ENCODE measurements at regions not wholly inside any gene's neighbourhood (a gene's known extent, or its start where the extent isn't known, plus 50 kb on each side); places are given as distances from the start of the nearest gene placed in this dataset.

- 82 to 100% methylated on average over 5 to 8 of the region's 8 CpGs for WGBS, 2 experiments (ENCODE audit: insufficient coverage in 1 of 2, insufficient read length in 1 of 2)
- H3K9ac ChIP-seq (ENCODE audit: extremely low read depth, low read length, poor library complexity, severe bottlenecking): no peak overlapping the region
- H3K27me3 ChIP-seq (ENCODE audit: control insufficient read depth, insufficient read depth, low read length, poor library complexity, severe bottlenecking): no peaks in the 10 kb centered on the region
- no peak for DNase-seq
- H3K4me1 ChIP-seq (ENCODE audit: control insufficient read depth, insufficient read depth, low read length): peaks cover 7% of the 10 kb centered on the region
- H3K27ac Mint-ChIP-seq: peak overlapping the region; percentile 62
- H3K36me3 Mint-ChIP-seq (ENCODE audit: low read depth): no peaks in the 10 kb centered on the region
- no peak overlapping the region for H3K27ac ChIP-seq (ENCODE audit: low read depth, low read length)
- peaks cover 8% of the 10 kb centered on the region for H3K4me1 Mint-ChIP-seq
- no peaks in the 10 kb centered on the region for H3K27me3 Mint-ChIP-seq (ENCODE audit: insufficient read depth)
- H3K4me3 ChIP-seq (ENCODE audit: low read length): no peak overlapping the region
- no peaks in the 10 kb centered on the region for H3K9me3 Mint-ChIP-seq
- no peak for TF ChIP-seq CTCF (conservative IDR thresholded peaks at IDR 0.05)
- H3K9me3 ChIP-seq (ENCODE audit: control insufficient read depth, low read length): no peaks in the 10 kb centered on the region
- no peak overlapping the region for H3K4me3 Mint-ChIP-seq
- H3K36me3 ChIP-seq (ENCODE audit: control insufficient read depth, insufficient read depth, low read length): no peaks in the 10 kb centered on the region
Measured at GRCh38 chr5:57693488-57694305, 211.1 kb upstream of the ACTBL2 start.

- Mint-ChIP-seq H3K4me1 (peaks cover 7% of the 10 kb centered on the region), H3K27ac (peak overlapping the region; percentile 62), H3K36me3 (ENCODE audit: low read depth) (no peaks in the 10 kb centered on the region), H3K9me3 (no peaks in the 10 kb centered on the region), H3K4me3 (no peak overlapping the region), H3K27me3 (ENCODE audit: insufficient read depth) (no peaks in the 10 kb centered on the region)
- Histone ChIP-seq H3K4me3 (ENCODE audit: low read length) (no peak overlapping the region), H3K4me1 (ENCODE audit: control insufficient read depth, insufficient read depth, low read length) (peaks cover 7% of the 10 kb centered on the region), H3K27ac (ENCODE audit: low read depth, low read length) (peak overlapping the region; percentile 48), H3K27me3 (ENCODE audit: control insufficient read depth, insufficient read depth, low read length, poor library complexity, severe bottlenecking) (no peaks in the 10 kb centered on the region), H3K36me3 (ENCODE audit: control insufficient read depth, insufficient read depth, low read length) (no peaks in the 10 kb centered on the region), H3K9ac (ENCODE audit: extremely low read depth, low read length, poor library complexity, severe bottlenecking) (no peak overlapping the region), H3K9me3 (ENCODE audit: control insufficient read depth, low read length) (no peaks in the 10 kb centered on the region)
- peak; percentile 87 for DNase-seq
- WGBS, 2 experiments (ENCODE audit: insufficient coverage in 1 of 2, insufficient read length in 1 of 2): 67 to 88% methylated on average over 1 to 6 of the region's 6 CpGs
- no peak for TF ChIP-seq CTCF (conservative IDR thresholded peaks at IDR 0.05)
Measured at GRCh38 chr5:57692582-57693487, 210.2 kb upstream of the ACTBL2 start.

GRCh38 chr5:57690724-57691123 is 208.1 kb upstream of the ACTBL2 start:
- peaks cover 7% of the 10 kb centered on the region for H3K4me1 Mint-ChIP-seq
- DNase-seq: no peak
- no peak overlapping the region for H3K4me3 Mint-ChIP-seq
- no peak for TF ChIP-seq CTCF (conservative IDR thresholded peaks at IDR 0.05)
- H3K27ac Mint-ChIP-seq: no peak overlapping the region
- WGBS, 2 experiments (ENCODE audit: insufficient coverage in 1 of 2, insufficient read length in 1 of 2): 90 to 100% methylated on average over 1 to 2 of the region's 2 CpGs
- Histone ChIP-seq H3K4me1 (ENCODE audit: control insufficient read depth, insufficient read depth, low read length) (peaks cover 7% of the 10 kb centered on the region), H3K36me3 (ENCODE audit: control insufficient read depth, insufficient read depth, low read length) (no peaks in the 10 kb centered on the region), H3K9ac (ENCODE audit: extremely low read depth, low read length, poor library complexity, severe bottlenecking) (no peak overlapping the region), H3K27me3 (ENCODE audit: control insufficient read depth, insufficient read depth, low read length, poor library complexity, severe bottlenecking) (no peaks in the 10 kb centered on the region), H3K27ac (ENCODE audit: low read depth, low read length) (no peak overlapping the region), H3K9me3 (ENCODE audit: control insufficient read depth, low read length) (no peaks in the 10 kb centered on the region), H3K4me3 (ENCODE audit: low read length) (no peak overlapping the region)
- no peaks in the 10 kb centered on the region for H3K27me3 Mint-ChIP-seq (ENCODE audit: insufficient read depth)
- H3K36me3 Mint-ChIP-seq (ENCODE audit: low read depth): no peaks in the 10 kb centered on the region
- H3K9me3 Mint-ChIP-seq: no peaks in the 10 kb centered on the region

Measured in endodermal cell (in vitro differentiated cells).